Vagina (tissue), 2 donors: ENCODE measurements at regions not wholly inside any gene's neighbourhood (a gene's known extent, or its start where the extent isn't known, plus 50 kb on each side); places are given as distances from the start of the nearest gene placed in this dataset.

Experiments
- POLR2A ChIP-seq, 2 donors: fragments of 450-650 bp; IDR thresholded peaks; one replicate each; pipeline ENCODE4 v1.6.1; 2017; ENCODE audit warnings: antibody characterized with exemption in 2 of 2, mild to moderate bottlenecking in 2 of 2, moderate library complexity in 2 of 2
- POLR2AphosphoS5 ChIP-seq, 2 donors: sonication (generic); formaldehyde crosslinking; IDR thresholded peaks; one replicate each; pipeline ENCODE4 v1.9.0; 2017; ENCODE audit warnings: antibody characterized with exemption in 2 of 2, mild to moderate bottlenecking in 2 of 2, low read depth in 1 of 2; ENCODE audit not compliant: insufficient read depth in 1 of 2
- TF ChIP-seq, protein P1 (sequence below), 3 experiments: fragments of 450-650 bp in 2 of 3; fragments of 200-600 bp in 1 of 3; sonication (generic) in 1 of 3; IDR thresholded peaks; one replicate each; pipeline ENCODE4 v1.5.1; 2017 to 2019; ENCODE audit warnings: antibody characterized with exemption in 3 of 3, mild to moderate bottlenecking in 2 of 3, moderate library complexity in 2 of 3

DNA sequence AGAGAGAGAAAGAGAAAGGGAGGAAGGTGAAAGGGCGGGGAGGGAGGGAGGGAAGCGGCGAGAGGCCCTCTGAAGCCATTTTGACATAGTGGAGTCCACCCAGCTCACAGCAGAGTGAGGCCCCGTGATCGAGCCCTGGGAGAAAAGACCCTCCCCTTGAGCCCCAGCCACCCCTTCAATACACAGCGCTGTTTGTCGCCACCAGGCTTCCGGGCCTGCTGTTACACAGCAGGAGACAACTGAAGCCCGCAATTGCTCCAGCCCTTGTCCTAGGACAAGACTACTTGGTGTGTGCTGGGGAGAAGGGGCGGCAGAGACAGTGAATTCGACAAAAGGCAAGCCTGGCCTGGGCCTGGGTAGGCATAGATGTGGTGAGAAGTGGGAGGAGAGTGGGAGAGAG is 67.3 kb downstream of the PRR18 start:
- TF ChIP-seq, protein P1, sequence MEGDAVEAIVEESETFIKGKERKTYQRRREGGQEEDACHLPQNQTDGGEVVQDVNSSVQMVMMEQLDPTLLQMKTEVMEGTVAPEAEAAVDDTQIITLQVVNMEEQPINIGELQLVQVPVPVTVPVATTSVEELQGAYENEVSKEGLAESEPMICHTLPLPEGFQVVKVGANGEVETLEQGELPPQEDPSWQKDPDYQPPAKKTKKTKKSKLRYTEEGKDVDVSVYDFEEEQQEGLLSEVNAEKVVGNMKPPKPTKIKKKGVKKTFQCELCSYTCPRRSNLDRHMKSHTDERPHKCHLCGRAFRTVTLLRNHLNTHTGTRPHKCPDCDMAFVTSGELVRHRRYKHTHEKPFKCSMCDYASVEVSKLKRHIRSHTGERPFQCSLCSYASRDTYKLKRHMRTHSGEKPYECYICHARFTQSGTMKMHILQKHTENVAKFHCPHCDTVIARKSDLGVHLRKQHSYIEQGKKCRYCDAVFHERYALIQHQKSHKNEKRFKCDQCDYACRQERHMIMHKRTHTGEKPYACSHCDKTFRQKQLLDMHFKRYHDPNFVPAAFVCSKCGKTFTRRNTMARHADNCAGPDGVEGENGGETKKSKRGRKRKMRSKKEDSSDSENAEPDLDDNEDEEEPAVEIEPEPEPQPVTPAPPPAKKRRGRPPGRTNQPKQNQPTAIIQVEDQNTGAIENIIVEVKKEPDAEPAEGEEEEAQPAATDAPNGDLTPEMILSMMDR (IDR thresholded peaks at IDR 0.05), result no peak
- TF ChIP-seq POLR2A (IDR thresholded peaks at IDR 0.05) (no peak), POLR2AphosphoS5 (IDR thresholded peaks at IDR 0.05; ENCODE audit: insufficient read depth in 1 of 2, low read depth in 1 of 2) (no peak)
